Amygdala (tissue), 56 donors: ENCODE measurements at regions not wholly inside any gene's neighbourhood (a gene's known extent, or its start where the extent isn't known, plus 50 kb on each side); places are given as distances from the start of the nearest gene placed in this dataset.
"Not testable (repeated sequence)": the region's sequence is repeated elsewhere in the genome, so short reads cannot be mapped to it uniquely, and the experiment has no call there.

Source experiments
- DNase-seq, 56 donors: peaks; one replicate each; lab custom pipeline; 2025; lab: John Stamatoyannopoulos, UW

- no peak for DNase-seq
These were observed 259.5 kb upstream of the IRS2 start for GRCh38 chr13:110045919-110046318.

- no peak for DNase-seq
These were observed 258.8 kb upstream of the IRS2 start for GRCh38 chr13:110045202-110045601.

DNA sequence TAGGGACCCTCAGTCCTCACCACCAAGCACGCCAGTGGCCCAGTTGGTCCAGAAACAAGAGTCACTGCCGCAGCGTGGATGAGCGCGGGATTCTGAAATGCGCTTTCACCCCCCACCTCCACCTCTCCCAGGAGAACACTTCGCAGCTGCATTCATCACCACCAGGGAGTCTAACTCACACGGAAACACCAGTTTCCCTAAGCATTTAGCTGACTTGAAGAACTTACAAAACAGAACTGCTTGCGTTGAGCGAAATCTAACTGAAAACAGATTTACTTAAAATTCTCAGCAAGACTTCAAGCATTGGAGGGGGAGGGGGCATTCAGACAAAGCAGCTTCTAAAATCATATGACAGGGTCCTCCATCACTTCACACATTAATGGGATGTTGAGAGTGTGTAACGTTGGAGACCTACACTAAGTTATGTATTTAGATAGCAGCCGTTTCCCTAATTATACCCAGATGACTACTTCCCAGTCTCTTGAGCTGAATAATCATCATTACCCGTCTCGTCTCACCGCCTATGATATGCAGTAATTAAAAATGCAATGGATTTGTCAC, 258.2 kb upstream of the IRS2 start:
- DNase-seq, result no peak

- DNase-seq, result no peak
These were observed 256.0 kb upstream of the IRS2 start for GRCh38 chr13:110042253-110042950.

DNA sequence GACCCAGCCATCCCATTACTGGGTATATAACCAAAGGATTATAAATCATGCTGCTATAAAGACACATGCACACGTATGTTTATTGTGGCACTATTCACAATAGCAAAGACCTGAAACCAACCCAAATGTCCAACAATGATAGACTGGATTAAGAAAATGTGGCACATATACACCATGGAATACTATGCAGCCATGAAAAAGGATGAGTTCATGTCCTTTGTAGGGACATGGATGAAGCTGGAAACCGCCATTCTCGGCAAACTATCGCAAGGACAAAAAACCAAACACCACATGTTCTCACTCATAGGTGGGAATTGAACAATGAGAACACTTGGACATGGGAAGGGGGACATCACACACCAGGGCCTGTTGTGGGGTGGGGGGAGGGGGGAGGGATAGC, 255.3 kb upstream of the IRS2 start:
- not testable (repeated sequence) for DNase-seq

DNA sequence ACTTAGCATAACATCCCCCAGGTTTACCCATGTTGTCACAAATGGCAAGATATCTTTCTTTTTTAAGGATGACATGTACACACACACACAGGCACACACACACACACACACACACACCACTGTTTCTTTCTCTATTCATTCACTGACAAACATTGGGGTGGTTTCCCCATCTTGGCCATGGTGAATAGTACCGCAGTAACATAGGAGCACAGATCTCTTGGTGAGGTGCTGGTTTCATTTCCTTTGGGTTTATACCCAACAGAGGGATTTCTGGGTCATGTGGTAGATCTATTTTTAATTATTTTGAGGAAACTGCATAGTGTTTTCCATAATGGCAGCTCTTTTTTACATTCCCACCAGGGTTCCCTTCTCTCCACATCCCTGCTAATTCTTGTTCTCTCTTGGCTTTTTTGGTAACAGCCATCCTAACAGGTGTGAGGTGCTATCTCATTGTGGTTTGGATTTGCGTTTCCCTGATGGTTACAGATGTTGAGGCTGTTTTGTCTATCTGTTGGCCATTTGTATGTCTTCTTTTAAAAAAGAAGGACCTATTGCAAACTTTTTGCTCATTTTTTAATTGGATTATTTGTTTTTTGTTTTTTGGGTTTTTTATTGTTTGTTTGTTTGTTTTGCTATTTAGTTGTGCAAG, 251.7 kb upstream of the IRS2 start:
- no peak for DNase-seq

DNA sequence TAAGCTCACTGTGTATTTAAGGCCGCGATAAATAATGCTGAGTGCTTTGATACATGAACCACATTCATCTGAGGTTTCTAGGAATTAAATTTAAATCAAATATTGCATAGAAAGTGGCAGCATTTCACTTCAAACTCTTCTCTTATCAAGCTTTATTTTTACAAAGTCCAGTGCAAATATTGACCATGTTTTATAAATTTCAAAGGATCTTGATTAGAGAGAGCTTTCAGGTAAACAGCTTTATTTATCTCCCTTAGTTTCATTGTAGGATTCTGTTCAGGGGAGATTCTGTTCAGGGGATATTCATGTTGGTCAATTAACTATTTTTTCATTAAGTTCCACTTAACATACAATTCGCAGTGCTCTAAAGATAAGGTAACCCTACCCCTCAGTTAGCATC, 249.7 kb upstream of the IRS2 start:
- no peak for DNase-seq

DNA sequence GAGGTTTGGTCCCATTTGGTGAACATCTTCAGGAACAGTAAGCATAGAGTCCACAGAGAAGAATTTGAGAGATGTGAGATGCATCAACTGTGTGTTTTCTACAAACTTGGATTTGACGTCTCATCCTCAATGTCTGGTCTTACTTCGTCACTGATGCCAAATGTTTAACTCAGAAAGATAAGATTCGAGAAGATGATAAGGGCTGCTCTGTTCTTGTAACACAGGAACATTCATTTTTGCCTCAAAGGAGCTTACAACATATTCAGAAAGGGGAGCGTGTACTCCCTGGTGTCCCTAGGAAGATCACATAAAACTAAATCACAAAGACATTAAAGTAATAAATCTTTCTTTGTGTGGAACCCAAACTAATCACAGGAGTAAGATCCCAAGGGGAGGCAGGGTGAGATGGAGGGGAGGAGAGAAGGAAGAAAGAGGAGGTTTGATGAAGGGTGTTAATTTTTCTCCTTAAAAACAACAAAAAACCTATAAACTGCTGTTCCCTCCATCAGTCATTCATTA, 247.7 kb upstream of the IRS2 start:
- DNase-seq, result no peak

DNA sequence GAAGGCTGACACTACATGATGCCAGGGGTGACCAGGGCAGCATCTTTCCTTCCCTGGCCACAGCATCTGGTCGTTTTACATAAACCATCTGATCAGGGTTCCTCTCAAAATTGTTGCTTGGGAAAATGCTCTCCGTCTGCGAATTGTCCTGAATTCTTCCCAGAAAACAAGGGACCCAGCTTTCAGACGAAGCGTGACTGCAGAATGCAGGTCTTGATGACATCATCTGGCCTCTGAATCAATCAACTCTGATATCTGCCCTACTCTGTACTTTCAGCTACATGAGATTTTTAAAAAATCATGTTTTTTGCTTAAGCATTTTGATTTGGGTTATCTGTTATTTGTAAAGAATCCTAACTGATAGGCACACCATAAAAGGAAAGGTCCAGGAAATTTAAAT, 246.6 kb upstream of the IRS2 start:
- no peak for DNase-seq

DNA sequence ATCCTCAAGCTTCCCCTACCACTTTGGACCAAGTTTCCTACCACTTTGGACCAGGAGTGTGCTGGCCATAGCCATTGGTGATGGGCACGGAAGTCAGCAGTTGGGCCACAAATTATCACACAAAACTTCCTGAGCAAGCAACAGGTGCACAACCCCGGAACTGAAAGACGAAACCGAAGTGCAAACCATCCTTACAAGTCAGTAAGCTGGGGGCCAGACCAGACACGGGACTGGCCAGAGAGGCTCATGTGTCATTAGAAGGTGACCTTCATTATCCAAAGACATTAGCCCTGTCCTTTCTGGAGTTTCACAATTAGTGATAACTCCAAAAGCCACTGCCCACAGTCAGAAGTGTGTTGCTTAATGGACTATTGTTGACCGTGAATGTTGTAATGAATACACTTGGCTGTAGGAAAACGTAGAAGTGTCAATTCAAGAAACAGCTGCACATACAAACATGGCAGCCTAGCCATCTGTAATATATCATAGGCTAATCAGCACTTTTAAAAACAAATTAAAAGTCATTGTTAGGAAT, 244.1 kb upstream of the IRS2 start:
- DNase-seq, result no peak

GRCh38 chr13:110028838-110029621, 242.6 kb upstream of the IRS2 start:
- DNase-seq, result no peak

DNA sequence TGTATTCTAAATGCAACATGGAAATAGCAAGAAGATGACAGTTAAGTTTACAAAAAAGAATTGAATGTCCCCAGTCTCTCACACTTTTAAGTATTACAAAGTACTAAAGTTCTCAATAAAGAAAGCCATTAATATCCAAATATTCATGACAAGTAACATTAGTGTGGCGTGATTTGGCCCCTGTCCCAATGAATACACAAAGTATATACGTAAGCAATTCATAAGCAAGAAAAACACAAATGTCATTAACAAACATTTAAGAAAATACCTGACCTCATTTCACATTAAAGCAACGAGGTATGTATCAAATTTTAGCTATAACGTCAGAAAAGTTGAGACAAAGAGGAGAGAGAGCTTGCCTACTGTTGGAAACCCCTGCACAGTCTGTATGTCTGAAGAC, 241.9 kb upstream of the IRS2 start:
- no peak for DNase-seq

GRCh38 chr13:110027470-110028240, 241.3 kb upstream of the IRS2 start:
- DNase-seq, result no peak

- no peak for DNase-seq
These were observed 238.2 kb upstream of the IRS2 start for GRCh38 chr13:110024645-110024980.

DNA sequence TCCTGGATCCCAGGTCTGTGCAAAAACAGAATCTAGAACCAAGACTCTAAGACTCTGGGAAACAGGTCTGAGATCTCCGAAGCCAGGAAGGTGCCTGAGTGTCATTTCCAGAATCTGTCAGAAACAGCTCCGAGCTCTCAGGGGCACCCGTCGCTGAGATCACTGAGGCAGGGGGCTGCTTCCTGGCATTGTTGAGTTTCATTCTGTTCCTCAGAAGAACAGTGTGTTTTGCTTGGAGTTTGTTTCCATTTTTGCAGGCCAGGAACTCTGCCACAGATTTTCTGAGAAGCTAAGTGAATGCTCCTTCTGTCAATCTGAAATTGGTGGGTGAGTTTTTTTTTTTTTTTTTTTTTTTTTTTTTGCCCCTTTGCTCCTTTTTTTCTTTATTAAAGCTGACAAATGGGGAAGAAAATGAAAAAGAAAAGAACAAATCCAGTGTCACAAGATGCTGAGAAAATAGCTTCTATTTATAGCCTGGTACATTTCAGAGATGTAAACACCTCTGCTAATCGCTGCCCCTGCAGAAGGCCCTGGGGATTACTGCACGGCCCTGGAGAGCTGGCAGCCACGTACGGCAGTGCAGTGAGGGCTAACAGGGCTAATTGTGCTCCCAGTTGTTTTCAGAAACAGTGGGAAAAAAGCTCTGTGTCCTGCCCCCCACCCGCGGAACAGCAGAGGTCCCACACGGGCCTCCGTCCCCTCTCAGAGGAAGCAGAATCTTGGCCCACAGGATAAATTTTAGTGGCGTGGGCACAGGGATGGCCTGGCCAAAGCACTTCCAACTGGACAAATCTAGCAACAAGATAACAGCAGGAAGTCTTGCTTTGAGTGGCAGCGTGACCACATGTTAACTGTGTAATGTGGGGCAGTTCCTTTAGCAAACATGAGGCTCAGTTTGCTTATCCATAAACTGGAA, 237.6 kb upstream of the IRS2 start:
- peak in 5 of 56 donors; percentile 2 to 11 (median 6) for DNase-seq

DNA sequence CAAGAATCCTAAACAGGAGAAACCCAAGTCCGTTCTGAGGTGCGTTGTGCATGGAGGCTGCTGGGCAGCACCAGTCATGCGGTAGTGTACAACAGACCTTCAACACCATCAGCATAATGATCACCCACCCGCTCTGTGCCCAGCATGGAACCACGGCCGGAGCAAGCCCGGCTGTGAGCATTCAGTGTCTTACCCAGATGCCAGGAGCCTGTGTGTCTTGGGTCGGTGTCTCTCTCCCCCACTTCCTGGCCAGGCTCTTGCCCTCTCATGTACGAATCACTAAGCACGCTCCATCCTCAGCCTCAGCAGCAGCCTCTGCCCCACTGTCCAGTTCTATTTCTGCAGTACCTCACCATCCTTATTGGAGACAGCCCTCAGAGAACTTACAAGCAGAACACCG, 231.6 kb upstream of the IRS2 start:
- DNase-seq, result no peak

DNA sequence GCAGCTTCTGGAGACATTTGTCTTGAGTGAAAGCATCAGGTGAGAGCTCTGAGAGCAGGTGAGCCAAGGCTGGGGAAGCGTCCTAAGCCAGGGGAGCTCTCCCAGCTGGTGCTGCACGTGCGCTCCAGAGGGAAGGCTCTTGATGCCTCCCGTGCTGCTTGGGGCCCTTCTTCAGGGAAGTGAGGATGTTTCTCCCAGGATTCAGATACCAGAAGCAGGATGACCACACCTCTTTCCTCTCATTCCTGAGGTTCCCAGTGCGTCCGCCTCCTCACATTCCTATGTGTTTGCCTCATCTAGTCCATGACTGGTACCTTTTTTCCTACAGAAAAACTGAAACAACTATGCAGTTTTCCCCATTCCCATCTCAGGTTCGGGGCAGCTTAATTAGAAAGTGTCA, 231.0 kb upstream of the IRS2 start:
- DNase-seq, result no peak

DNA sequence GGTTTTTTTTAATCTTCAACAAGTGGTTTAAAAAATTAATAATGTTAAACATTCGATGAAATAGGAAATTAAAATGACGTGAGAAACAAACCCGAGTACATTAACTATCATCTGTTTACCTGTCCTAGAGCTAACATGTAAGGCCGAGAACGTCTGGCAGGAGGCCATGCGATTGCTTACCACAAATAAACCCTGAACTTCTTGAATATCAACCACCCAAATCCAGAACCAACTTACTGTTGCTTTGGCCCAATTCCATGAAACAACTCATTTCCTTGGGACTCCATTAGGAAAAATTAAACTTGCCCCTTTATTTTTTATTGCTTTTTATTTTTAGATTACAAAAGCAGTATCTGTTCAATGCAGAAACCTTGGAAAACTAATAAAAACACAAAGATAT, 228.9 kb upstream of the IRS2 start:
- DNase-seq, result no peak

DNA sequence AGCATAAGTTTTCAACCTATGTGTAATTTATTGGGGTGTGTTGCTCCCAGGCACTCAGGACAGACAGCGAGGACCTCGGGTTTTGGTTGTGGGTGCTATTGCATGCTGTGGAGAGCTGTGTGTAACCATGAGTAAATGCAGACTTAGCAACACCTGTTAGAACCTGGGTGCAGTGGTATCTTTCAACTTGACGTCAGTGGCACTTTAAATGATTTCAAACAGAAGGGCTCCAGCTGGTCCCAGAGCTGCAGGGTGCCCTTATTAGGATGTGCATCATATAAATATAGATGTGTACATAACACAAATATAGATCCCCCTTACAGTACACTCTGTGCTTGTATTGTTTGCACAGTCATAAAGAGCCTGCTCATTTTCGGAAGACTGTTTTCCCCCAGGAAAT, 228.3 kb upstream of the IRS2 start:
- DNase-seq, result peak in 1 of 56 donors; percentile 7
